HG03457 (cell line): ENCODE measurements at regions not wholly inside any gene's neighbourhood (a gene's known extent, or its start where the extent isn't known, plus 50 kb on each side); places are given as distances from the start of the nearest gene placed in this dataset.

Experiments
- ATAC-seq: cut with Tn5 transposase; IDR thresholded peaks from one replicate; pipeline ENCODE4 v1.9.1; 2021; ENCODE audit warnings: moderate number of reproducible peaks; ENCODE audit not compliant: unreplicated experiment

DNA sequence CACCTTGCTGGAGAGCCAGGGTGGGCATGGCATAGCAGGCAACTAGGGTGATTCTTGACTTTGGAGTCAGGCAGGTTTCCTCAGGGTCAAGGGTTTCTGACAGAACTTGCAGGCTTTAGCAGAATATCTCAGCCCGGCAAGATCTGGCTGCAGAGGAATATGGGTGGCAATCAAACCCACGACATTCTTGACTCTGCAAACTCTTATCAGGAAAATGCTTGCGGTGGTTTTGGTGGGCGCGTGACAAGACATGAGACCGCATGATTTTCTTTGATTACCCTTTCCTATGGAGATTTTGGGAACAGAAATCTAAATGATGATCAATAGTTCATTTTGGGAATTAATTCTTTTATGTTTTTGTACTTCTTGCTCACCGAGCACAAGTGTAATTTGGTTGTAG lies 449.5 kb downstream of the VRK1 start:
- no peak for ATAC-seq

DNA sequence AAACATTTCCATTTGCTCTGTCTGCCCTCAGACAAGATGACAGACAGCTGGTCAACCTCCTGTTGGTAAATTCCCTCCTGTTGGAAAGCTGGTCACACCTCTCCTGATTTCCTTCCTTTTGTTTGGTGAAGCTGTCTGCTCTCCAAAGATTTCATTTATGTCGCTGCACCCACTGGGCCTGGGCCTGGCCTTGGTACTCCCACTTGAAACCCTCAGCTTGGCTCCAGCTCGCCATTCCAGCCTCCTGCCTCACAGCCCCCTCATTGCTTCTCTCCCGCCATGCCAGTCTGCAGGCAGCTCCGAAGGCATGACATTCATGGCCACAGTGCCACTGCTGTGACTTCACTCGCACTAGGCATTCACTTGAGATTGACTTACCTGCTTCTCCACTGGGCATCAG lies 451.8 kb downstream of the VRK1 start:
- no peak for ATAC-seq

DNA sequence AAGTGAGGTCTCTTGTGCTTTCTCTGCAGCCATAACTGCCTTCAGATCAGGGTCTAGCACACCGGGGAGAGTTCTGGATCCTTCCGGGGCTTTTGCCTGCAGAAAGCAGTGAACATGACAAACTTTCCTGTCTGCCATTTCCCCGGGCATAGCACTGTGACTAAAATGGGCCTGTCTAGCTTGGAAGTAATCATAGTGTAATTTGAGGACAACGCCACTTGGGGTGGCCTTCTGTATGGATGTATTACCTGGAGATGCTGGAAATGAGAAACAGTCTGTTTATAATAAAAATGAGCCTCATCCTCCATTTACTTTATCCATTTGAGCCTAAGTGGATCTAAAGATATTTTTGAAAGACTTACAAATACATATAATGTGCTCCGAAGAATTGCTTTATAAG lies 453.7 kb downstream of the VRK1 start:
- ATAC-seq, result no peak

DNA sequence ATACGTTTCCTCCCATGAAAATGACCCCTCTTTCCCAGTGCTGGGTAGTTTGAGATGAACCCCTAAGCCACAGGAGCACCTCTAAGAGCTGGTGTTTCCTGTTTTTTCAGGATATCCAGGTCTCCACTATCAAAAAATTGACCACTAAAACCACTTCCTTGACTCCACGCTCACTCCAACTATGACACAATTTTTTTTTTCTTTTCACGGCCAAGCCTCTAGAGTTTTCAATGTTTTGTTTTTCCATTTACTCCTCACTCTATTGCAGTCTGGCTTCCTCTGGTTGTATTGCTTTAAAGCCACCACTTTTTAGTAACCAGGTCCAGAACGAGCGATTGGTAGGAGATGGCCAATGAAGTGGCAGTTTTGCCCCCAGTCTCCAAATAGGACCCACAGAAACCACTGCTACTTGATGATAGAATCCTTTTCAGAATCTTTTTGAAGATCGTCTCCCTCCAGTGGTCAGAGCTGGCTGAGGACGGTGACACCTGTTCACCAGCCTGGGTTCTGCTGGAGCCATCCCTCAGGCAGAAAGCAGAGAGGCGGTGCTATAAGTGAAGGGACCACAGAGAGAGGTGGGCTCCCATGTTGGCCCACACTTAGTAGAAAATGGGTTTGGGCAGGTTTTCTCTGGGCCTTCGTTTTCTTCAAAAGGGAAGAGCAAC lies 454.4 kb downstream of the VRK1 start:
- ATAC-seq, result no peak

DNA sequence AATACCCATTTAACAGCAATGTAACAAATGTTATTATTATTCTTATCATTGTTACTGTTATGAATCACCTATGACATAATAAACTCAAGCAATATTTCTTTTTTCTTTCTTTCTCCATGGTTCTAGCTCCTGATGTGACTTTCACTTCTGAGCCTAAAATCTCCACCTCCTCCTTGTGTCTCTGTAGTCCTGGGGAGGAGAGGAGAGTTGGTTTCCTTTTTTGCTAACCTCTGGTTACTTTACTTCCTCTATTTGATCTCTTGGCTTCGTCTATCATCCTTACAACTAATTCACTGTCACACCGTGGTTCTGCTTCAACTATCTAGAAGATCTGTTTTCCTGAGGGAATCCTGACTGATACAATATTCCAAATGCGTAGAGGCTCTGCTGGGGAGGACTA lies 456.6 kb downstream of the VRK1 start:
- ATAC-seq, result no peak

DNA sequence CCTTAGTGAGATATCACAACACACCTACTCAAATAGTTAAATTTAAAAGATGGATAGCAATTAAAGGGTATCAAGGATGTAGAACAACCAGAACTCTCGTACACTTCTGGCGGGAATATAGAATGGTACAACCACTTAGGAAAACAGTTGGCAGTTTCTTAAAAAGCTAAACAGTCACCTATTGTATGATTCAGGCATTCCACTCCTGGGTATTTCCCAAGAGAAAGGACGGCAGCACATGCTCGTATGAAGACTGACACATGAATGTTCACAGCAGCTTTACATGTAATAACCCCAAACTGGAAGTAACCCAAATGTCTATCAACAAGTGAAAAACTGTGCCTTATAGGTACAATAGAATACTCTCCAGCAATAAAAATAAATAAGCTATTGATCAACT lies 465.2 kb downstream of the VRK1 start:
- no peak for ATAC-seq

DNA sequence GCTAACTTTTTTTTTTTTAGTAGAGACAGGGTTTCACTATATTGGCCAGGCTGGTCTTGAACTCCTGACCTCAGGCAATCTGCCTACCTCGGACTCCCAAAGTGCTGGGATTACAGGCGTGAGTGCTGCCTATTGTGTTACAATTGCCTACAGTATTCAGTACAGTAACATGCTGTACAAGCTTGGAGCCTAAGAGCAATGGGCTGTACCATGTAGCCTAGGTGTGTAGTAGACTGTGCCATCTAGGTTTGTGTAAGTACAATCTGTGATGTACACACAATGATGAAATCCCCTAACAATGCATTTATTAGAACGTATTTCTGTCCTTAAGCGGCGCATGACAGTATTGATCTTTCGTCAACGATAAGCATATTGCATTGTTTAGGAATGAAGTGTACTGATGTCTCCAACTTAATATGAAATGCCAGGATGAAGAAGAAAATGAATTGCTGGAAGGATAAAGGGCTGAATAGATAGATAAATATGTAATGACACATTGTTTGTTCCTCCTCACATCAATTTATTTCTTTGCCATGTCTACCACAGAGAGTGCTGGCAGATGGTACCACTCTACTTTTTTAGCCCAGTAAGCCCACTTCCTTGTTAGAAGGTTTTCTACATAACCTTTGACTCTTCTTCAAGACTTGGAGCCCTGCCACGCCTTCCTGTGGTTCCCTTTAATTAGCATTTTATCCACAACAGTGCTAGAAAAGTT lies 467.5 kb downstream of the VRK1 start:
- no peak for ATAC-seq

DNA sequence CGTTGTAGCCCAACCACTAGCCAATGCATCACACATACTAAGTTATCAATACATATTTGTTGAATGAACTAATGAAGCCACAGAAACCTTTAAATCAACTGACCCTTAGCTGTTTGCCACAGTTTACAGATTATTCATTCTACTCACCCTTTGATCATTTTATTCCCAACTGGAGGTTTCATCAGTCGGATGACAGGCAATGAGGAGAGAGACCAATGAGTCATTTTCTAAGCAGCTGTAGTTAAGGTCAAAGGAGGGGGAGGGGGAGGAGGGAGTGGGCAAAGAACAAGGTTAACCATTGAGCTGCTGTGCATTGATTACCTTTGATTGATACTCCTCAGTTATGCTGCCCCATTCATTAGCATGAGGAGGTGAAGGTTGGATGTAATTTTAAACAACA lies 469.5 kb downstream of the VRK1 start:
- no peak for ATAC-seq

DNA sequence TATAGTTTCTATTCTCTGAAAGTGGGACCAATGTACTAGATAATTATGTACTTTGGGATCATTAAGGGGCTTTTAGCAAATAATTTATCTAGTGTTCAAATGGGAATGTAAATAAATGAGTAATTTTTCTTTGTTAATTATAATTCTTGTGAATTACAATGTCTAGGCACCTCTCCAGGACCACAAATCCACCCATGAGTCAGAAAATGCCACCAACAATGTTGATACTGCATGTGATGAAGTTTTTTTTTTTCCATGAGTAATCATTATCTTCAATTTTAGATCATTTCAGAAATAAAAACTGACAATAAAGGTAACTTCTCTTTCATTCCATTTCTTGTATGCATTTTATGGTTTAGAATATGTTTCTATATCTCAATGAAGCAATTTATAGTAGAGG lies 470.3 kb downstream of the VRK1 start:
- ATAC-seq, result no peak

DNA sequence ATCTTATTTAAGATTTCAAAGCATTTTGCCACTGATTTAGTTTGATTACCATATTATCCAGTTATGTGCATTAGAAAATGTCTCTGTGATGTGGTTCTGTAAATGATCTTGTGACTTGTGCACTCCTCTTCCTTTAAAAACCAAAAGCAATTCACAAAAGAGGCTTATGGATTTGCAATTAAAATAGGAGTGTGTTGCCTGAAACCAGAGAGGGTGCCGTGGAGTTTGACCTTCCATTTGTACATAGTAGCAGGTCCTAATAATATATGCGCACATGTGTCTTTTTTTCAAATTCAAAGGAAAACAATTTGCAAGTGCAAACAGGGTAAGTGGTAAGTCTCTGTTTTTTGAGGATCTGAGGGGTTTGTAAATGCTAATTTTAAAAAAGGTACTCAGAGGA lies 470.9 kb downstream of the VRK1 start:
- ATAC-seq, result no peak

DNA sequence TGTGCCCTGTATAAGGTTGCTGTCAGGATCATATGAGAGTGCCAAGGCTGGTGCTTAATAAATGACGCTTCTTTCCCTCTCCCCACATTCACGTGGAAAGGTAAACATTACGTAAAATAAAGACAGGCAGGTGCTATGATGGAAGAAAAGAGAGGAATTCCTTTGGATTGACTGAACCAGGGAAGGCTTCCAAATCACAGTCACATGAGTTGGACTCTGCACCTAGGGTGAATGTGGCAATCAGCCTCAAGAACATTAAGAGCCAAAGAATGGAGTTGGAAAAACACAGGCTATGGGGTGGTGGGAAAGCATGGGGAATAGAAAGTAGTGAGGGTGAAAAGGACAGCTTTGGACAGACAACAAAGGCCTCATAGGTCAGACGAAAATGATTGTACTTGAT lies 473.1 kb downstream of the VRK1 start:
- no peak for ATAC-seq

DNA sequence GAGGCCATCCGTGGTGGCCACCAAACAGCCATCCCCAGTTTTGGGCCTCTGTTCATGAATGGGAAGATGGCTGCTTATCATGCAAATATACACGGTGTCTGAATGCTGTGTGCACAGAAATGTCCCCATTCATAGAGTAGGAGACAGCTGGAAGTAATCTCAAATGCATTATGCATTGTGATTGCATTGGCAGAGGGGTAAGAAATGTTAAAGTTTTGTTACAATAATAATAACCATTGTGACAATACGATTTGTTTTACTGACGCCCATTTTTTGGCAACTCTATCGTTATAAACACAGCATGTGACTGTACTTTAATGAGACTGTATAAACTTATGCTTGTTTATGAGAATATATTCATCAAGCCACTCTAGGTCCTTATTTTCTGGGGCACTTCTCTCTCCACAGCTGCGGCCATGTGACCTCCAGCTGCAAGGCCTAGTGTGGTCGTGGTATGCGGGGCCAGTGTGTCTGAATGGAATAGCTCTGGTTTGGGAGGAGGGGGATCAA lies 474.3 kb downstream of the VRK1 start:
- no peak for ATAC-seq

DNA sequence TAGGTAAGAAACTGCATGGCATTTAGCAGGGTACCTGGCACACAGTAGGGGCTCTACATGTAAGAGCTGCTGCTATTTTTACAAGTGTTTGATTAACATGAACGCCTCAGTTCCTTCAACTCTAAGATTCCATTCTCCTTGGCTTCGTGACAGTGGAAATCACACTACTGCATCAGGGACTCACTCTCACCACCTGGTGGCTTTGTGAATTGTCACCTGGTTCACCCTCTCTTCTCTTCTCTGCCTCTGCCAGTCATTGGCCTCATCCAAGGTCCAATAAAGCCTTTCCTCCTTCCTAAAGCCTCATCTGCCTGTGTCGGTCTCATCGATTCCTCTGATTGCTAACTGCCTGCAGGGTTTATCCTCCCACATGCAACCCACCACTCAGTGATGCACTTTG lies 476.4 kb downstream of the VRK1 start:
- no peak for ATAC-seq

DNA sequence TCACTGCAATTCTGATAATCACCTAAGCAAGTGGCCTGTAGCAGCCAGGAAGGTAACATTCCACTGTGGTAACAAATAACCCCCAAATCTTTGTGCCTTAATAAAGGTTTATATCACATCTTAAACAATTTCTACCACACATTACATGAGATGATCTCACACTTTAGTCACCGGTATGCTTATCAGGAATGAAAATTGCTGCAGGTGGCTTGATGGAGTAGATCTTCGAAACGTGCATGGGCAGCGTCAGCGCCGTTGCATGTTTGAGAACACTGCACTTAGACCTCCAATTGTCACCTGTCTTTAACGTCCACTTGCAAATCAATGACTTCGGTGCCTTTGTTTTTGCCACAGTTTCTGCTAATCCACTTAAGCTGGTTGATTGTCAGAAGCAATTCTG lies 477.4 kb downstream of the VRK1 start:
- ATAC-seq, result no peak

DNA sequence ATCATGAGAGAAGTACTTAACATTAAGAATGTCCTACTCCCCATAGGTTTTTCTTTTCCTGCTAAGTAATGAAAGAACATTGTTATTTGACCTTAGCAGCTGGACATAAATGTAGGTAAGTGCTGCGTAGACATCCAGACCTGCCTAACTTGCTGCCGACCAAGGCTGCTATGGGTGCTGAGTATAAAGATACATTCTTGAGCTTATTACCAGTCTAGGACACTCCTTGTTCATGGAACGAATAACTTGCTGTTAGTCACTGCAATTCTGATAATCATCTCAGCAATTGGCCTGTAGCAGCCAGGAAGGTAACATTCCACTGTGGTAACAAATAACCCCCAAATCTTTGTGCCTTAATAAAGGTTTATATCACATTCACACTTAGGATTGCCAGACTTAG lies 478.1 kb downstream of the VRK1 start:
- ATAC-seq, result no peak

DNA sequence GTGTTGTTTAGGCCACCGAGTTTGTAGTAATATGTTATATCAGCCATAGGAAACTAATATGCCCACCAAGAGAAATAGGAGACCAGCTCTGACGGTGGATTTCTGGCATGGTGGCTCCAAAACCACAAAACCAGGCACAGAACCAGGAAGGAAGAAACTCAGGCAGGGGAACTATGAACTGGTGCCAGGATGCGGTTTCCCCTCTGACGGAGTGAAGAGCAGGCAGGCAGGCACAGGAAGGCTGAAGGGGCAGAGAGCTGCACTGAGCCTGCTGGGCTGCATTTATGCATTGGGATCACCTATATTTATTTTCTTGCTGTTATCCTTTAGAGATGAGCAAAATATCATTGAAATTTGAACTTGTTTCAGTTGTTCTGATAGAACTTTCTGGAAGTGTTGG lies 479.4 kb downstream of the VRK1 start:
- no peak for ATAC-seq

DNA sequence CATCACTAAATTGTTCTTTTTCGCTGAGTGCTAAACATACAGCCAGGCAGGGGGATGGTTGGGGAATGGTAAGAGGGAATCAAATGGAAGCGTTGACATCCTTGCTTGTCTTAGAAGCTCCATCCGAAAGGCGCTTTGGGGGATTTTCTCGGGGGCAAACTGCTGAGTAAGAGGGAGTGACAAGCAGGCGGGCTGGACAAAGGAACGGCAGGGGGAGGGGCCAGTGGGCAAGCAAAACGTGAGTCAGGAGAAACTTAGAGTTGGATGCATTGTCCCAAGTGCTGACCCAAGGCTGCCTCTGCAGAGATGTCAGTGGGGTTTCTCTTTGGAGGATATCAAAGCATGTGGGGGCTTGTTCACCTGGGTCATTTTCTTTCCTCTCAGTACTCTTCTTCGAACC lies 480.5 kb downstream of the VRK1 start:
- no peak for ATAC-seq

DNA sequence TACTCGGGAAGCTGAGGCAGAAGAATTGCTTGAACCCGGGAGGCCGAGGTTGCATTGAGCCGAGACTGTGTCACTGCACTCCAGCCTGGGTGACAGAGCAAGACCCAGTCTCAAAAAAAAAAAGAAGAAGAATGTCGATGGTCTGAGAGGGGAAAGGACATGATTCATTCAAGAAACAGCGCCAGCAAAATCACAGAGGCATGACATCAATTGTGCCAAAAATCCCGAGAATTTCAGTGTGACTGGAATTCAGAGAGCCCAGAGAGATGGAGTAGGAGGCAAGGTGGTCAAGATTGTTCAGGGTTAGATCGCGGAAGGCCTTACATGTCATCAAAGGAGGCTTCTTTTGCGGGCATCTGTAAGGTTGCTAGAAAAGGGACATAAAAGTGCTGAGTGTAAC lies 483.3 kb downstream of the VRK1 start:
- ATAC-seq, result no peak

DNA sequence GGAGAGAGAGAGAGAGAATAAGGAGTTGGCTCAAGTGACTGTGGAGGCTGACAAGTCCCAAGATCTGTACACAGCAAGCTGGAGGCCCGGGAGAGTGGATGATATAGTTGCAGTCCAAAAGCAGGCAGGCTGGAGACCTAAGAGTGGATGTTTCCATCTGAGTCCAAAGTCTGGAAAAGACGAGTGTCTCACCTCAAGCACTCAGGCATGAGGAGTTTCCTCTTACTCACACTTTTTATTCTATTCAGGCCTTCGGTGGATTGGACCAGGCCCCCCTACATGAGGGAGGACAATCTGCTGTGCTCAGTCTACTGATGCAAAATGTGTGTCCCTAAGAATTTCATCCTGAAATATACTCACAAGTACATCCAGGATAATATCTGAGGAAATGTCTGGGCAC lies 484.6 kb downstream of the VRK1 start:
- no peak for ATAC-seq

DNA sequence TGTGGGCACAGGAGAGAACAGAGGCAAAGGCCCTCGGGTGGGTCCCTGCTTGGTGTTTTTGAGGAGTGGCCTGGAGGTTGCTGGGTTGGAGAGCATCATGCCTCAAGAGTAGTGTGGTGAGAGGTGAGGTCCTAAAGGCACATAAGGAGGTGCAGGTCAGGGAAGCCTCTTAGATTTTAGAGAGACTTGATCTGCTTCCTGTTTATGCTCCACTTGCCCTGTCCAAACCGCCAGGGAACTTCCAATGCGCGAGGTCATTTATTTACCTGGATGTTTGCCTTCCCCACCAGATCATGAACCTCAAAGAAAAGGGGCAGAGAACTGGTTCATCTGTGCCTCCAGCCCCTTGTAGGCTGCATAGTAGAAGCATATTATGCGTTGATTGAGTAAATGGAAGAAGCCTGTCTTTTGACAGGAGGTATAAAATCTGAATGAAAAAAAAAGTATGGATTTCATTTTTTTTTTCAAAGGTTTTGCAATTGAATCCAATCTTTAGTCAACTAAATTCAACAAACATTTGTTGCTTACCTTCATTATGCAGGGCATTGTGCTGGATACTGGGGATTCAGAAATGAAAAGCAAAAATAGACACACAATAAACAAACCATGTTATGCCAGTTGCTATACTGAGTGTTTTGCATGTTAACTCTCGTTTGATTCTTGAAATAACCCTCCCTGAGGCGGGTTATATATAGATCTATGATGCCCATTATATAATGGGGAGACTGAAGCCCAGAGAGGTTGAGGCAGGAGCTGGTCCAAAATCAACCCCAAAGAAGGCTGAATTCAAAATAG lies 485.2 kb downstream of the VRK1 start:
- no peak for ATAC-seq

DNA sequence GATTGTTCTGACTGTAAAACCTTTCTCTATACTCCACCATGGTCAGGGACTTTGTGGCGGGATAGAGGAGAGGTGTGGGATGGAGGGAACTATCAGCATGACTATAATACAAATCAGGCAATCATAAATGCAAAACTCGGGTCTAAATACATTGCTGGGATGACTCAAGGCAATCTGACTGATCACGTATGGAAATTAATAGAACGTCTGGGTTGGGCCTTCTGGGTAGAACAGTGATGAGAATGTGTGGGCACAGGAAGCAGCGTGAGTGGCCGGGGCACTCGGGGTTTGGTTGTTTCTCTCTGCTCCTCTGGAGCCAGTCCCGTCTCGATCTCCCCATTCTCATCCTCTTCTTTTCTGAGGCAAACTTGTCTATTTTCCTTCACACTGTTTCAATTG lies 485.8 kb downstream of the VRK1 start:
- ATAC-seq, result no peak

DNA sequence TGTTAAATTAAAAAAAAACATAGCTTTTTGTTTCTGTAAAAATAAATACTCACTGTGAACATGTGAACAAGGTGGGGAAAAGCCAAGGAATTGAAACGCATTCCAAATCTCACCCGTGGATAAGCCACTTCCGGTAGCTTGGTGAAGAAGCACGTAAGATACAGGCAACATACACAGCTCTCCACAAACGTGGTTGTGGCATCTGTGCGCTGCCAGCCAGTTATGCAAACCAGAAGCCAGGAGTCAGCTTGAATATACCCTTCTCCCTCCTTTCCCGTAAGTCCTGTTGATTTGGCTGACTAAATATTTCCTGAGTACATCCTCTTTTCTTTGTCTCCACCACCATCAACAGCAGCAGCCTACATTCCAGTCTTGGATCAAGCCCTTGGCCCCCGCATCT lies 486.2 kb downstream of the VRK1 start:
- no peak for ATAC-seq
